Astrocyte (in vitro differentiated cells and primary cell): ENCODE measurements at regions not wholly inside any gene's neighbourhood (a gene's known extent, or its start where the extent isn't known, plus 50 kb on each side); places are given as distances from the start of the nearest gene placed in this dataset.

Experiments
- EZH2 ChIP-seq: IDR thresholded peaks from 2 replicates; pipeline ENCODE4 v1.6.1; 2012; ENCODE audit warnings: mild to moderate bottlenecking, low read length, inconsistent platforms; ENCODE audit not compliant: insufficient read depth
- TF ChIP-seq, protein P1 (sequence below): IDR thresholded peaks from 2 replicates; pipeline ENCODE4 v1.5.1; 2011; ENCODE audit warnings: low read depth, mild to moderate bottlenecking, inconsistent platforms, low read length, moderate library complexity; ENCODE audit not compliant: insufficient read depth

DNA sequence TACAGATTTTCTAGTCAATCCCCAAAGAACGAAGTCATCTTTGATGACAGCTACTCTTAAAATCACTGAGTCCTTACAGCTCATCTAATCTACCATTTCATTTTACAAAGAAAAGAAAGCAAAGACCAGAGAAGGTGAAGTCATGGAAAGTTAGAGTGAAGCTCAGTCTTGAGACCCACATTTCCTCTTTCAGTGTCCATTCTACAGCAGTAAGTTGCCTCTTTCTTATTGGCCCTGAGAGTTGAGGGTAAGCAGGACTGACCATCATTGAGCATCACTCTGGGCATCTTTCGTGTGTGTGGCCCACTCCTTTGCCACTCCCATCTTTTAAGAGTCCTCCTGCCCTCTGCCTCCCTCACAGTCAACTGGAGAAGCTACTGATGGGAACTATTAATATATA, 251.8 kb upstream of the NR4A3 start:
- TF ChIP-seq, protein P1, sequence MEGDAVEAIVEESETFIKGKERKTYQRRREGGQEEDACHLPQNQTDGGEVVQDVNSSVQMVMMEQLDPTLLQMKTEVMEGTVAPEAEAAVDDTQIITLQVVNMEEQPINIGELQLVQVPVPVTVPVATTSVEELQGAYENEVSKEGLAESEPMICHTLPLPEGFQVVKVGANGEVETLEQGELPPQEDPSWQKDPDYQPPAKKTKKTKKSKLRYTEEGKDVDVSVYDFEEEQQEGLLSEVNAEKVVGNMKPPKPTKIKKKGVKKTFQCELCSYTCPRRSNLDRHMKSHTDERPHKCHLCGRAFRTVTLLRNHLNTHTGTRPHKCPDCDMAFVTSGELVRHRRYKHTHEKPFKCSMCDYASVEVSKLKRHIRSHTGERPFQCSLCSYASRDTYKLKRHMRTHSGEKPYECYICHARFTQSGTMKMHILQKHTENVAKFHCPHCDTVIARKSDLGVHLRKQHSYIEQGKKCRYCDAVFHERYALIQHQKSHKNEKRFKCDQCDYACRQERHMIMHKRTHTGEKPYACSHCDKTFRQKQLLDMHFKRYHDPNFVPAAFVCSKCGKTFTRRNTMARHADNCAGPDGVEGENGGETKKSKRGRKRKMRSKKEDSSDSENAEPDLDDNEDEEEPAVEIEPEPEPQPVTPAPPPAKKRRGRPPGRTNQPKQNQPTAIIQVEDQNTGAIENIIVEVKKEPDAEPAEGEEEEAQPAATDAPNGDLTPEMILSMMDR, result no peak
- no peak for TF ChIP-seq EZH2
